PC-3 (cell line): ENCODE measurements at regions not wholly inside any gene's neighbourhood (a gene's known extent, or its start where the extent isn't known, plus 50 kb on each side); places are given as distances from the start of the nearest gene placed in this dataset.

ENCODE experiments used
- CTCF ChIP-seq: fragments of 300-600 bp; sonication (generic); conservative IDR thresholded peaks from 2 replicates; pipeline ENCODE4 v1.5.1; 2017; ENCODE audit warnings: antibody characterized with exemption, low read depth, mild to moderate bottlenecking, low read length
- EZH2phosphoT487 ChIP-seq: fragments of 300-600 bp; sonication (generic); IDR thresholded peaks from 2 replicates; pipeline ENCODE4 v1.6.1; 2018; ENCODE audit warnings: mild to moderate bottlenecking, antibody characterized with exemption, low read length, borderline replicate concordance

GRCh38 chr3:18239674-18240073, 185.5 kb downstream of the SATB1 start:
- no peak for TF ChIP-seq EZH2phosphoT487
- no peak for TF ChIP-seq CTCF
